ENCODE measurements at regions not wholly inside any gene's neighbourhood (a gene's known extent, or its start where the extent isn't known, plus 50 kb on each side); places are given as distances from the start of the nearest gene placed in this dataset.

GRCh38 chr3:70635301-70635700 lies 322.9 kb upstream of the MDFIC2 start:
- TF ChIP-seq CTCF (IDR thresholded peaks at IDR 0.05; ENCODE audit: extremely low read depth in 1 of 2, insufficient read depth in 1 of 2, low read depth in 1 of 2, low read length in 2 of 2) = no peak
- TF ChIP-seq POLR2AphosphoS5 (IDR thresholded peaks at IDR 0.05; ENCODE audit: insufficient read depth, low read depth, low read length) = no peak
- TF ChIP-seq POLR2A (IDR thresholded peaks at IDR 0.05; ENCODE audit: low read depth, low read length) = no peak
- no peak for TF ChIP-seq EZH2 (IDR thresholded peaks at IDR 0.05; ENCODE audit: borderline replicate concordance, low read depth, low read length, severe bottlenecking)
- TF ChIP-seq, protein P1, sequence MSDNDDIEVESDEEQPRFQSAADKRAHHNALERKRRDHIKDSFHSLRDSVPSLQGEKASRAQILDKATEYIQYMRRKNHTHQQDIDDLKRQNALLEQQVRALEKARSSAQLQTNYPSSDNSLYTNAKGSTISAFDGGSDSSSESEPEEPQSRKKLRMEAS (IDR thresholded peaks at IDR 0.05; ENCODE audit: insufficient read depth, insufficient read length) = no peak
- no peak for TF ChIP-seq JUN (IDR thresholded peaks at IDR 0.05; ENCODE audit: borderline replicate concordance, insufficient read depth, insufficient read length, low read depth)
- TF ChIP-seq FOS (IDR thresholded peaks at IDR 0.05; ENCODE audit: borderline replicate concordance, insufficient read depth, low read length) = no peak
- no peak for TF ChIP-seq GATA2 (IDR thresholded peaks at IDR 0.05; ENCODE audit: insufficient read depth, insufficient read length, low read depth, low read length)

Measured in endothelial cell of umbilical vein (primary cell).